ENCODE measurements at regions not wholly inside any gene's neighbourhood (a gene's known extent, or its start where the extent isn't known, plus 50 kb on each side); places are given as distances from the start of the nearest gene placed in this dataset.

DNA sequence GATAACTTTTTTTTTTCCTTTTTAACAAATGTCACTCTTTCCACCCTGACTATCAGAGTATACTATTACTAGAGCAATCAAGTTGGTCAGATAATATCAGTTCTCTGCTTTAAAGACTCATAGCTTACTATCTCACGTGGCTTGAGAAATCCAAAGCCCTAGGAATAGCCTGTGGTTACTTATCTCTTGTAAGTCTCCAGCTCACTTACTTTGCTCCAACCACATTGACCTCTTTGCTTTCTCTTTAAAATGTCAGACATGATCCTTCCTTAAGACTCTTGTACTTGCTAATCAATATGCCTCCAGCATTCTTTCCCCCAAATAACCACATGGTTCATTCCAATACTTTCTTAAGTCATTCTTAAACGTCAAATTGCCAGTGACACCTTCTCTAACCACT is 1292.2 kb downstream of the REEP3 start:
- DNase-seq (ENCODE audit: low spot score), result no peak
- Mint-ChIP-seq H3K36me3 (ENCODE audit: low read depth) (no peaks in the 10 kb centered on the region), H3K27me3 (ENCODE audit: low read depth) (no peaks in the 10 kb centered on the region), H3K4me1 (ENCODE audit: low read depth) (peaks cover 3% of the 10 kb centered on the region), H3K27ac (ENCODE audit: unreplicated experiment) (no peak overlapping the region), H3K9me3 (ENCODE audit: low read depth) (no peaks in the 10 kb centered on the region), H3K4me3 (ENCODE audit: unreplicated experiment) (no peak overlapping the region)
- TF ChIP-seq, protein P1, sequence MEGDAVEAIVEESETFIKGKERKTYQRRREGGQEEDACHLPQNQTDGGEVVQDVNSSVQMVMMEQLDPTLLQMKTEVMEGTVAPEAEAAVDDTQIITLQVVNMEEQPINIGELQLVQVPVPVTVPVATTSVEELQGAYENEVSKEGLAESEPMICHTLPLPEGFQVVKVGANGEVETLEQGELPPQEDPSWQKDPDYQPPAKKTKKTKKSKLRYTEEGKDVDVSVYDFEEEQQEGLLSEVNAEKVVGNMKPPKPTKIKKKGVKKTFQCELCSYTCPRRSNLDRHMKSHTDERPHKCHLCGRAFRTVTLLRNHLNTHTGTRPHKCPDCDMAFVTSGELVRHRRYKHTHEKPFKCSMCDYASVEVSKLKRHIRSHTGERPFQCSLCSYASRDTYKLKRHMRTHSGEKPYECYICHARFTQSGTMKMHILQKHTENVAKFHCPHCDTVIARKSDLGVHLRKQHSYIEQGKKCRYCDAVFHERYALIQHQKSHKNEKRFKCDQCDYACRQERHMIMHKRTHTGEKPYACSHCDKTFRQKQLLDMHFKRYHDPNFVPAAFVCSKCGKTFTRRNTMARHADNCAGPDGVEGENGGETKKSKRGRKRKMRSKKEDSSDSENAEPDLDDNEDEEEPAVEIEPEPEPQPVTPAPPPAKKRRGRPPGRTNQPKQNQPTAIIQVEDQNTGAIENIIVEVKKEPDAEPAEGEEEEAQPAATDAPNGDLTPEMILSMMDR (IDR thresholded peaks at IDR 0.05), result no peak

DNA sequence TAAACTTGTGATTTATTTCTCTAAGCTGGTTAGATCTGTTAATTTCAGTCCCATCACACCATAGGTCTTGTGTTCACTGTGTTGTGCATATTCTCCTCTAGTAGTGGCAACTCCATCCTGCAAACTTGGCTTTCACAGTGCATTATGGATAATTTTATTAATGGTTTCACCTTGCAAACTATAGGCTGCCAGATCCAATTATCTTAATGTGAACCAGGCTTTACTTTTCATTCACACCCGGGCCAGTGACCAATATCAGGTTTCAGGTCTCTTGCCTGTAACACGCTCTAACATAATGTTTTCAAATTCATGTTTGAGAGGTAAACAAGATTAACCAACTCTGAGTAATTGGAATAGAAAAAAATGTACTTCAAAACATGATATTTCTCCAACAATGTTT is 1293.0 kb downstream of the REEP3 start:
- H3K27me3 Mint-ChIP-seq (ENCODE audit: low read depth), result no peaks in the 10 kb centered on the region
- TF ChIP-seq, protein P1 (IDR thresholded peaks at IDR 0.05), result no peak
- H3K9me3 Mint-ChIP-seq (ENCODE audit: low read depth), result no peaks in the 10 kb centered on the region
- no peak overlapping the region for H3K4me3 Mint-ChIP-seq (ENCODE audit: unreplicated experiment)
- no peaks in the 10 kb centered on the region for H3K36me3 Mint-ChIP-seq (ENCODE audit: low read depth)
- peaks cover 3% of the 10 kb centered on the region for H3K4me1 Mint-ChIP-seq (ENCODE audit: low read depth)
- DNase-seq (ENCODE audit: low spot score), result no peak
- H3K27ac Mint-ChIP-seq (ENCODE audit: unreplicated experiment), result no peak overlapping the region

DNA sequence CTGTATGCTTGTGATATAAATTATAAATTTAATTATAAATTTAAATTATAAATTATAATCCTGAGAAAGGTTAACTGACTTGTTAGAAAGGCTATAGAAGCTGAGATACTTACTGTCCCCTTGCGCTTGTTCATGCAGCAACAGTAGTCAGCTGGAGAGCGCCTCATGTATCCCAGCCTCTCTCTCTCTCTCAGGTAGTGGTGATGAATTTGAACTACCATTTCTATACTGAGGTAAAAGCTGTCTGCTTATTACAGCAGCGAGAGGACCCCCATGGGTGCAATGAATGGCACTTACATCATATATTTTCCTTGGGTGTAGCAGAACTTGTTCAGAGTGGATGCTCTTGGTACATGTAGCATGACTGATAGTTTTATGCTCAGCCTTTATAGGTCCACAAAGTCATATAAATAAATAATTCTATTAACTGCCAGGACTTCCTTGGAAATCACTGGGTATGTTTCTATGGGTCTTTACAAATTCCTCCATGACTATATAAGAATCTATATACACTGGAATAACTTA is 1308.7 kb downstream of the REEP3 start:
- Mint-ChIP-seq H3K36me3 (ENCODE audit: low read depth) (no peaks in the 10 kb centered on the region), H3K9me3 (ENCODE audit: low read depth) (no peaks in the 10 kb centered on the region), H3K27ac (ENCODE audit: unreplicated experiment) (no peak overlapping the region), H3K4me3 (ENCODE audit: unreplicated experiment) (no peak overlapping the region), H3K4me1 (ENCODE audit: low read depth) (no peaks in the 10 kb centered on the region), H3K27me3 (ENCODE audit: low read depth) (peaks cover 13% of the 10 kb centered on the region)
- DNase-seq (ENCODE audit: low spot score), result no peak
- TF ChIP-seq, protein P1 (IDR thresholded peaks at IDR 0.05), result no peak

DNA sequence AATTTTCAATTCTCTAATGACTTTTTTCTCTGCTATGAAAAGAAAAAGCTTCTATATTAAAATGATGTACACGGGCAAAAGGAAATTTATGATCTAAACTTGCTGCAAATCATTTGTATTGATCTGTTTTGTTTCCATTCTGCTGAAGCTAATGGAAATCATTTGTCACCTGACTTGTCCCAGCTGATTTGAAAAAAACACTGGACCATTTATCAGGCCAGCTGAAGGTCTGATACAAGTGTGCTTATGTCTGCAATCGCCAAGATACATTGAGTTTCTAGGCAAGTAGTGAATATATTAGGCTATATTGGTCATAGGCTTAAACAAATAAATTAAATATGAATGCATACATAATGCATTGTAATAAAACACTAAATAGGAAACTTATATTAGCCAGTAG is 1309.7 kb downstream of the REEP3 start:
- H3K9me3 Mint-ChIP-seq (ENCODE audit: low read depth), result no peaks in the 10 kb centered on the region
- H3K36me3 Mint-ChIP-seq (ENCODE audit: low read depth), result no peaks in the 10 kb centered on the region
- TF ChIP-seq, protein P1 (IDR thresholded peaks at IDR 0.05), result no peak
- no peaks in the 10 kb centered on the region for H3K4me1 Mint-ChIP-seq (ENCODE audit: low read depth)
- no peak overlapping the region for H3K27ac Mint-ChIP-seq (ENCODE audit: unreplicated experiment)
- H3K27me3 Mint-ChIP-seq (ENCODE audit: low read depth), result peaks cover 13% of the 10 kb centered on the region
- no peak overlapping the region for H3K4me3 Mint-ChIP-seq (ENCODE audit: unreplicated experiment)
- no peak for DNase-seq (ENCODE audit: low spot score)

DNA sequence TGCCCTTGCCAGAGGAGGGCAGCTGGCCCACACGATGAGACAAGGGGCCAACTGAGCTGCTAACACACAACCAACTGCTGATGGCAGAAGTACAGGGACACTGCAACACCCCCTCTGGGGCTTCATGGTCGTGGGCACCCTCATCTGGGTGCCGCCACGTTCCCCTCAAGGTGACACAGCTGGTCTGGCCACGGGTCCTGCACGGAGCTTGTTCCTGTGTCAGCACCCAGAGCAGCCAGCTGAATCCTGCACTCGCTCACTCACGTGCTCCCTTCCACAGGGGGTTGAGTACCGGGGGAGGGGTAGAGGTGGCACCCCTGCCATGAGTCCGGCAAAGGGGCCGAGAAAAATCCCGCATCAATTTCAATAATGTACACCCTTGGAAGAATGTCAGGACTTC is 1319.1 kb downstream of the REEP3 start:
- Mint-ChIP-seq H3K36me3 (ENCODE audit: low read depth) (no peaks in the 10 kb centered on the region), H3K9me3 (ENCODE audit: low read depth) (peaks cover 6% of the 10 kb centered on the region), H3K27me3 (ENCODE audit: low read depth) (peaks cover 7% of the 10 kb centered on the region), H3K27ac (ENCODE audit: unreplicated experiment) (no peak overlapping the region), H3K4me3 (ENCODE audit: unreplicated experiment) (no peak overlapping the region), H3K4me1 (ENCODE audit: low read depth) (no peaks in the 10 kb centered on the region)
- peak; percentile 62 for DNase-seq (ENCODE audit: low spot score)
- TF ChIP-seq, protein P1 (IDR thresholded peaks at IDR 0.05), result no peak
